A673 (cell line): ENCODE measurements at regions not wholly inside any gene's neighbourhood (a gene's known extent, or its start where the extent isn't known, plus 50 kb on each side); places are given as distances from the start of the nearest gene placed in this dataset.
A peak's percentile ranks its signal among the peaks of the same experiment; 100 is the strongest.
"Not testable (repeated sequence)": the region's sequence is repeated elsewhere in the genome, so short reads cannot be mapped to it uniquely, and the experiment has no call there.

Experiments used
- EZH2 ChIP-seq: fragments of 200-600 bp; sonication (generic); IDR thresholded peaks from 2 replicates; pipeline ENCODE4 v1.6.1; 2017; ENCODE audit warnings: borderline replicate concordance, low read depth, mild to moderate bottlenecking, mixed read lengths, antibody characterized with exemption, low read length; ENCODE audit not compliant: poor library complexity, severe bottlenecking
- TF ChIP-seq, protein P1 (sequence below): fragments of 300-800, 200-600 bp; sonication (generic); conservative IDR thresholded peaks from 2 replicates; pipeline ENCODE4 v1.5.1; 2017; ENCODE audit warnings: low read depth, mild to moderate bottlenecking, antibody characterized with exemption, low read length, moderate library complexity, mixed read lengths

GRCh38 chr7:32765649-32766251, 125.8 kb downstream of the KBTBD2 start:
- TF ChIP-seq, protein P1, sequence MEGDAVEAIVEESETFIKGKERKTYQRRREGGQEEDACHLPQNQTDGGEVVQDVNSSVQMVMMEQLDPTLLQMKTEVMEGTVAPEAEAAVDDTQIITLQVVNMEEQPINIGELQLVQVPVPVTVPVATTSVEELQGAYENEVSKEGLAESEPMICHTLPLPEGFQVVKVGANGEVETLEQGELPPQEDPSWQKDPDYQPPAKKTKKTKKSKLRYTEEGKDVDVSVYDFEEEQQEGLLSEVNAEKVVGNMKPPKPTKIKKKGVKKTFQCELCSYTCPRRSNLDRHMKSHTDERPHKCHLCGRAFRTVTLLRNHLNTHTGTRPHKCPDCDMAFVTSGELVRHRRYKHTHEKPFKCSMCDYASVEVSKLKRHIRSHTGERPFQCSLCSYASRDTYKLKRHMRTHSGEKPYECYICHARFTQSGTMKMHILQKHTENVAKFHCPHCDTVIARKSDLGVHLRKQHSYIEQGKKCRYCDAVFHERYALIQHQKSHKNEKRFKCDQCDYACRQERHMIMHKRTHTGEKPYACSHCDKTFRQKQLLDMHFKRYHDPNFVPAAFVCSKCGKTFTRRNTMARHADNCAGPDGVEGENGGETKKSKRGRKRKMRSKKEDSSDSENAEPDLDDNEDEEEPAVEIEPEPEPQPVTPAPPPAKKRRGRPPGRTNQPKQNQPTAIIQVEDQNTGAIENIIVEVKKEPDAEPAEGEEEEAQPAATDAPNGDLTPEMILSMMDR = peak; percentile 52
- not testable (repeated sequence) for TF ChIP-seq EZH2
